Breast epithelium (tissue), 3 donors: ENCODE measurements at regions not wholly inside any gene's neighbourhood (a gene's known extent, or its start where the extent isn't known, plus 50 kb on each side); places are given as distances from the start of the nearest gene placed in this dataset.

ENCODE experiments used
- CTCF ChIP-seq, 3 donors: fragments of 450-650 bp; IDR thresholded peaks; one replicate each; pipeline ENCODE4 v1.5.1; 2016 to 2017; ENCODE audit warnings: antibody characterized with exemption in 3 of 3, mild to moderate bottlenecking in 3 of 3, moderate library complexity in 3 of 3
- POLR2A ChIP-seq: fragments of 450-650 bp; IDR thresholded peaks from one replicate; pipeline ENCODE4 v1.6.1; 2016; ENCODE audit warnings: antibody characterized with exemption, mild to moderate bottlenecking, moderate library complexity
- POLR2AphosphoS5 ChIP-seq, 3 donors: sonication (generic); formaldehyde crosslinking; IDR thresholded peaks; one replicate each; pipeline ENCODE4 v1.6.1; 2017; ENCODE audit warnings: antibody characterized with exemption in 3 of 3

- no peak for TF ChIP-seq CTCF (IDR thresholded peaks at IDR 0.05)
- no peak for TF ChIP-seq POLR2A
- no peak for TF ChIP-seq POLR2AphosphoS5 (IDR thresholded peaks at IDR 0.05)
Measured at GRCh38 chr4:116561768-116562167, 523.6 kb downstream of the TRAM1L1 start.
